Endothelial cell of umbilical vein (primary cell): ENCODE measurements at regions not wholly inside any gene's neighbourhood (a gene's known extent, or its start where the extent isn't known, plus 50 kb on each side); places are given as distances from the start of the nearest gene placed in this dataset.

Experiments
- BruUV-seq: library from RNA; stranded (reverse); fragments of 400-500 nt; replicated peaks from 2 replicates; lab custom pipeline; 2021; lab: Mats Ljungman, UMichigan
- CTCF ChIA-PET: fragments of 300-600, 350-600 bp; sonication (Branson Sonifier 250); formaldehyde crosslinking; loops from one replicate; lab custom pipeline; 2021; ENCODE audit warnings: antibody characterized with exemption, inconsistent platforms; lab: Charles Lee
- POLR2A ChIA-PET: fragments of 300-600, 350-600 bp; sonication (Branson Sonifier 250); formaldehyde crosslinking; loops from one replicate; lab custom pipeline; 2021; ENCODE audit warnings: antibody characterized with exemption, inconsistent platforms; lab: Charles Lee
- DNase-seq: peaks from one replicate; pipeline ENCODE4 v3.0.0-alpha.2; 2011; ENCODE audit warnings: low read depth, low spot score
- FAIRE-seq: peaks from 2 replicates; lab custom pipeline; 2011; peaks lifted over from hg19 to GRCh38; lab: Jason Lieb, UNC
- H2AFZ ChIP-seq: 2 replicates; pipeline ENCODE4 v1.6.0; 2012; ENCODE audit warnings: low read depth, low read length, control low read depth, inconsistent platforms
- H3K27ac ChIP-seq: 2 replicates; pipeline ENCODE4 v1.5.1; 2011; ENCODE audit warnings: low read depth, mild to moderate bottlenecking, control low read depth, low read length, moderate library complexity; ENCODE audit not compliant: insufficient read depth
- H3K27me3 ChIP-seq, 2 experiments: 2 replicates each; pipeline versions ENCODE4 v1.6.0 to v1.6.1; 2011; ENCODE audit warnings: low read length in 2 of 2, mixed read lengths in 1 of 2; ENCODE audit not compliant: control insufficient read depth in 2 of 2, insufficient read depth in 2 of 2
- H3K36me3 ChIP-seq, 2 experiments: 2 replicates in 1 of 2; 3 replicates in 1 of 2; pipeline ENCODE4 v1.5.1; 2011; ENCODE audit warnings: low read length in 2 of 2, mild to moderate bottlenecking in 1 of 2, moderate library complexity in 1 of 2; ENCODE audit not compliant: control insufficient read depth in 2 of 2, insufficient read depth in 2 of 2; ENCODE audit errors: extremely low read depth in 1 of 2
- H3K4me1 ChIP-seq: 3 replicates; pipeline ENCODE4 v1.5.1; 2011; ENCODE audit warnings: mild to moderate bottlenecking, low read length; ENCODE audit not compliant: control insufficient read depth, insufficient read depth; ENCODE audit errors: extremely low read depth
- H3K4me2 ChIP-seq: 2 replicates; pipeline ENCODE4 v1.6.1; 2011; ENCODE audit warnings: low read length, control low read depth, mixed read lengths; ENCODE audit not compliant: insufficient read depth
- H3K4me3 ChIP-seq, 3 experiments: fragments of 200-600 bp in 1 of 3; sonication (generic), shearing (Covaris generic) in 1 of 3; replicated peaks in 1 of 3; 2 replicates each; pipeline ENCODE4 v1.5.1; 2011 to 2016; ENCODE audit warnings: control low read depth in 3 of 3, low read length in 3 of 3, mild to moderate bottlenecking in 2 of 3, inconsistent platforms in 1 of 3, low read depth in 1 of 3, moderate library complexity in 1 of 3; ENCODE audit not compliant: insufficient read depth in 1 of 3
- H3K79me2 ChIP-seq: 2 replicates; pipeline ENCODE4 v1.6.0; 2012; ENCODE audit warnings: low read length, inconsistent platforms; ENCODE audit not compliant: control insufficient read depth, insufficient read depth
- H3K9ac ChIP-seq: replicated peaks from 2 replicates; pipeline ENCODE3; 2011; ENCODE audit warnings: low read length, control low read depth; ENCODE audit not compliant: insufficient read depth; ENCODE audit errors: extremely low read depth
- H3K9me1 ChIP-seq: replicated peaks from 3 replicates; pipeline ENCODE4 v1.6.0; 2011; ENCODE audit warnings: mild to moderate bottlenecking, low read length; ENCODE audit not compliant: control insufficient read depth, insufficient read depth; ENCODE audit errors: extremely low read depth
- H3K9me3 ChIP-seq: replicated peaks from 2 replicates; pipeline ENCODE4 v1.5.1; 2012; ENCODE audit warnings: low read length, inconsistent platforms; ENCODE audit not compliant: control insufficient read depth, insufficient read depth
- H4K20me1 ChIP-seq: replicated peaks from 2 replicates; pipeline ENCODE3; 2011; ENCODE audit warnings: mild to moderate bottlenecking, low read length; ENCODE audit not compliant: control insufficient read depth, insufficient read depth; ENCODE audit errors: extremely low read depth
- EZH2 ChIP-seq: IDR thresholded peaks from 2 replicates; pipeline ENCODE4 v1.6.1; 2012; ENCODE audit warnings: borderline replicate concordance, low read depth, mild to moderate bottlenecking, moderate library complexity, low read length, inconsistent platforms; ENCODE audit not compliant: severe bottlenecking
- FOS ChIP-seq: IDR thresholded peaks from 2 replicates; pipeline ENCODE4 v1.6.1; 2011; ENCODE audit warnings: mild to moderate bottlenecking, low read length, moderate library complexity, borderline replicate concordance; ENCODE audit not compliant: insufficient read depth
- GATA2 ChIP-seq: IDR thresholded peaks from 2 replicates; pipeline ENCODE4 v1.7.0; 2011; ENCODE audit warnings: low read depth, mild to moderate bottlenecking, moderate library complexity, mixed read lengths, low read length; ENCODE audit not compliant: insufficient read length, insufficient read depth
- JUN ChIP-seq: IDR thresholded peaks from 2 replicates; pipeline ENCODE4 v1.6.1; 2011; ENCODE audit warnings: borderline replicate concordance, low read depth; ENCODE audit not compliant: insufficient read length, insufficient read depth
- MAX ChIP-seq: IDR thresholded peaks from 2 replicates; pipeline ENCODE4 v1.6.1; 2011; ENCODE audit not compliant: insufficient read depth, insufficient read length
- MYC ChIP-seq: IDR thresholded peaks from one replicate; pipeline ENCODE4 v1.6.1; 2011; ENCODE audit warnings: mild to moderate bottlenecking, low read depth, low read length
- POLR2A ChIP-seq: IDR thresholded peaks from 2 replicates; pipeline ENCODE4 v1.6.1; 2012; ENCODE audit warnings: low read depth, mild to moderate bottlenecking, control low read depth, low read length
- POLR2AphosphoS5 ChIP-seq: IDR thresholded peaks from 2 replicates; pipeline ENCODE4 v1.6.1; 2012; ENCODE audit warnings: low read depth, mild to moderate bottlenecking, control low read depth, low read length, moderate library complexity; ENCODE audit not compliant: insufficient read depth
- dilution Hi-C: fragments of 300-500 bp; cut with MboI; formaldehyde crosslinking; loops from one replicate; pipeline ENCODE4 v1.15.0; 2019; ENCODE audit warnings: low sequenced_read_pairs; ENCODE audit not compliant: extremely low pct_ligation_motif_present
- intact Hi-C: fragments of 100-400 bp; cut with micrococcal nuclease; formaldehyde crosslinking; loops from one replicate; pipeline ENCODE4 v1.10.0; 2022
- TF ChIP-seq, protein P1 (sequence below), 2 donors: IDR thresholded peaks; 1 replicate in 1 of 2; 2 replicates in 1 of 2; pipeline ENCODE4 v1.5.1; 2011; ENCODE audit warnings: low read length in 2 of 2, mild to moderate bottlenecking in 2 of 2, moderate library complexity in 2 of 2, control low read depth in 1 of 2, inconsistent platforms in 1 of 2, low read depth in 1 of 2; ENCODE audit not compliant: insufficient read depth in 1 of 2; ENCODE audit errors: extremely low read depth in 1 of 2

DNA sequence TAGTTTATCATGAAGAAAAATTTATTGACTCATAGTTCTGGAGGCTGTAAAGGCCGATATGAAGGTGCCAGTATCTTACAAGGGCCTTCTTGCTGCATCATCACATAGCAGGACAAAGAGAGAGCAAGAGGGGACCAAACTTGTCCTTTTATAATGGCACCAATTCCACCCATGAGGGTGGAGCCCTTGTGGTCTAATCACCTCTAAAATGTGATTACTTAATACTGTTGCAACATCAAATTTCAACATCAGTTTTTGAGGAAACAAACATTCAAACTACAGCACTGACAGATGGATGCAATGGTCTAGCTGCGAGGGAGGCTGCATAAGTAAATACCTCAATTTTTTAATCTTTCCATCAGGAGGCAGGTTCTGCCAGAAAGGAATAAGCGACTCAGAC is 76.7 kb upstream of the LAMA2 start:
- no peak overlapping the region for H3K27ac ChIP-seq
- no peaks in the 10 kb centered on the region for H3K36me3 ChIP-seq
- H3K4me1 ChIP-seq: peaks cover 10% of the 10 kb centered on the region
- POLR2A ChIA-PET: no interaction called here
- no peaks in the 10 kb centered on the region for H3K9me3 ChIP-seq
- H3K79me2 ChIP-seq: no peaks in the 10 kb centered on the region
- no TSS peak for BruUV-seq
- no peaks in the 10 kb centered on the region for H3K9me1 ChIP-seq
- no peaks in the 10 kb centered on the region for H4K20me1 ChIP-seq
- no peak overlapping the region for H3K9ac ChIP-seq
- intact Hi-C loops (loop anchor here (5.0 kb wide), 1 partner anchor 771 kb away; no protein-coding TSS in a partner anchor), dilution Hi-C loops (no loop called here)
- no peak overlapping the region for H3K4me2 ChIP-seq
- DNase-seq (no peak), FAIRE-seq (no peak)
- TF ChIP-seq FOS: no peak
- no peak for TF ChIP-seq MYC
- no peak for TF ChIP-seq EZH2
- TF ChIP-seq GATA2: no peak
- no peak for TF ChIP-seq JUN
- TF ChIP-seq MAX: no peak
- TF ChIP-seq, protein P1, sequence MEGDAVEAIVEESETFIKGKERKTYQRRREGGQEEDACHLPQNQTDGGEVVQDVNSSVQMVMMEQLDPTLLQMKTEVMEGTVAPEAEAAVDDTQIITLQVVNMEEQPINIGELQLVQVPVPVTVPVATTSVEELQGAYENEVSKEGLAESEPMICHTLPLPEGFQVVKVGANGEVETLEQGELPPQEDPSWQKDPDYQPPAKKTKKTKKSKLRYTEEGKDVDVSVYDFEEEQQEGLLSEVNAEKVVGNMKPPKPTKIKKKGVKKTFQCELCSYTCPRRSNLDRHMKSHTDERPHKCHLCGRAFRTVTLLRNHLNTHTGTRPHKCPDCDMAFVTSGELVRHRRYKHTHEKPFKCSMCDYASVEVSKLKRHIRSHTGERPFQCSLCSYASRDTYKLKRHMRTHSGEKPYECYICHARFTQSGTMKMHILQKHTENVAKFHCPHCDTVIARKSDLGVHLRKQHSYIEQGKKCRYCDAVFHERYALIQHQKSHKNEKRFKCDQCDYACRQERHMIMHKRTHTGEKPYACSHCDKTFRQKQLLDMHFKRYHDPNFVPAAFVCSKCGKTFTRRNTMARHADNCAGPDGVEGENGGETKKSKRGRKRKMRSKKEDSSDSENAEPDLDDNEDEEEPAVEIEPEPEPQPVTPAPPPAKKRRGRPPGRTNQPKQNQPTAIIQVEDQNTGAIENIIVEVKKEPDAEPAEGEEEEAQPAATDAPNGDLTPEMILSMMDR (IDR thresholded peaks at IDR 0.05; ENCODE audit: extremely low read depth in 1 of 2, insufficient read depth in 1 of 2, low read depth in 1 of 2, low read length in 2 of 2): no peak
- TF ChIP-seq POLR2AphosphoS5: no peak
- TF ChIP-seq POLR2A: no peak
- CTCF ChIA-PET: no interaction called here
- H3K27me3 ChIP-seq: peaks cover 7 to 11% of the 10 kb centered on the region in 2 experiments
- no peak overlapping the region for H2AFZ ChIP-seq
- no peak overlapping the region for H3K4me3 ChIP-seq
